GM13976 (cell line): ENCODE measurements at regions not wholly inside any gene's neighbourhood (a gene's known extent, or its start where the extent isn't known, plus 50 kb on each side); places are given as distances from the start of the nearest gene placed in this dataset.

ENCODE experiments used
- DNase-seq: peaks from one replicate; pipeline ENCODE4 v3.0.0; 2012; ENCODE audit warnings: low spot score
- CTCF ChIP-seq: IDR thresholded peaks from 2 replicates; pipeline ENCODE4 v1.5.1; 2012; ENCODE audit warnings: borderline replicate concordance, mild to moderate bottlenecking; ENCODE audit not compliant: insufficient read depth; ENCODE audit errors: extremely low read depth, missing control alignments, control extremely low read depth
- in situ Hi-C: fragments of 300-500 bp; cut with MboI; formaldehyde crosslinking; loops from one replicate; pipeline ENCODE4 v1.12.0; 2022; ENCODE audit warnings: low sequenced_read_pairs, mixed read lengths, inconsistent platforms; ENCODE audit not compliant: unreplicated experiment

- no peak for TF ChIP-seq CTCF
- in situ Hi-C loops: no loop called here
- DNase-seq: no peak
Measured at GRCh38 chr11:16572945-16573344, 165.5 kb upstream of the C11orf58 start.

GRCh38 chr11:16561150-16561549 lies 177.3 kb upstream of the C11orf58 start:
- no peak for TF ChIP-seq CTCF
- no peak for DNase-seq
- in situ Hi-C loops: no loop called here

- TF ChIP-seq CTCF: no peak
- no peak for DNase-seq
- in situ Hi-C loops: no loop called here
Measured at GRCh38 chr11:16558494-16558893, 180.0 kb upstream of the C11orf58 start.

- no peak for TF ChIP-seq CTCF
- DNase-seq: no peak
- in situ Hi-C loops: no loop called here
Measured at GRCh38 chr11:16555956-16556355, 182.5 kb upstream of the C11orf58 start.

- no peak for TF ChIP-seq CTCF
- no peak for DNase-seq
- in situ Hi-C loops: no loop called here
Measured at GRCh38 chr11:16554361-16554760, 184.1 kb upstream of the C11orf58 start.

- in situ Hi-C loops: no loop called here
- no peak for TF ChIP-seq CTCF
Measured at GRCh38 chr11:16547879-16548278, 190.6 kb upstream of the C11orf58 start.

GRCh38 chr11:16543642-16544041 lies 187.3 kb upstream of the SOX6 start:
- TF ChIP-seq CTCF: no peak
- DNase-seq: no peak
- in situ Hi-C loops: no loop called here

More at GRCh38 chr11:16547879-16548278, 190.6 kb upstream of the C11orf58 start:
- no peak for DNase-seq
